ENCODE measurements at regions not wholly inside any gene's neighbourhood (a gene's known extent, or its start where the extent isn't known, plus 50 kb on each side); places are given as distances from the start of the nearest gene placed in this dataset.

- no peak for DNase-seq (ENCODE audit: low read depth)
Measured at GRCh38 chr13:40456397-40456953, 210.0 kb downstream of the FOXO1 start.

DNA sequence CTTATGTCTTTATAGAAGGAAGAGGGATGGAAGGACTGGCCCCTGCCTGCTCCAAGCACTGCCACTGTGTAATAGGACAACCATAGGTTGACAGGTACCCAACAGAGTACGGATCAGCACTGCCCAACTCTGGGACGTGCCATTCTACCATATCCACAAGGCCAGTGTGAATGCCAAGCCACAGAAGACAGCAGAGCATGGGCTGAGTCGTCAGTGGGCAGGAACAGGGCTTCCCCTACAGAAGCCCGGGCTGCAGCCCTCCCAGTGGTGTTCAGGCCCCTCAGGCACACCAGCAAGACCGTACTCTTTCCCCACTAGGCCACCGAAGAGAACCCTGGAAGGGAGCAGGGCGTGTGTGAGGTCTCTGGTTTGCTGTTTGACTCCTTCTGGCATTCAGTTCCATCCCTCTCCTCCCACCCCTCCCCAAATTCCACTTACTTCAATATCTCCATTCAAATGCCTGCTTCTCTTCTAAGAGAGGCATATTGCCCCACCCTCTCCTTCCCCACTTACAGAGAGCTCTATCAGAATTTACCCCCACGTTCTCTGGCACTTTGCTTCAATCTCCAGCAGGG, 209.4 kb downstream of the FOXO1 start:
- no peak for DNase-seq (ENCODE audit: low read depth)

DNA sequence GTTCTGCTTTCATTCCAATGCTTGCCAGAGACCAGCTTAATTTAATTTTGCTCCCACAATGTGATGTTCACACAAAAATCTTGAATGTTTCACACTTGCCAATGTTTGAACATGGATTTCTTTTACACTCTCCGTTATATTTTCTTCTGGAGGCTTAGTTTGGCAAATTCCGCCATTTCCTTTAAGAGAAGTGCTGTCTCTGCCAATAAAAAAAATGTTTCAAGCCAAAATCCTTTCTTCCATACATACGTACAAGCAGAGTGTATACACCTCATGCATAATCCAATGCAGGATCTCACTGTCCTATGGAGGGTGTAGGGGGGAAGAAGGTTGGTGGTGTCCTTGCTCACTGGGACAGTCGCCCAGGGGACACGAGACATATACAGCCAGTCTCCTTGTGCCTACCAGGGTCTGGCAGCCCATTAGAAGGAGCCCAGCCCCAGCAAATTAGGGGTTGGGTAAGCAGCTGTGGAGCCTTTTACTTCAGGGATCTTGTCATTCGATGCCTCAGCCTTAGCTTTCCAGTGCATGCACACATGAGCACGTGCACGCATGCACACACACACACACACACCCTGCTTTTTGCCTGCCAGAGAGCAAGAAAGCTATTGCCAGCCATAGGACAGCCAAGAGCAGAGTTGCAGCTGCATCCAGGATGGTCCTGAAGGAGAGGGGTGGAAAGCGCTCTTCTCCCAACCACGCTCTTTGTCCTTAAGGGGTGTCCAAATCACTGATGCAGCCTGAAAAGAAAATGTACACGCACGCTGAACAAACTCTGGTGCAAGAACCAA, 208.3 kb downstream of the FOXO1 start:
- no peak for DNase-seq (ENCODE audit: low read depth)

- no peak for DNase-seq (ENCODE audit: low read depth)
Measured at GRCh38 chr13:40458720-40458990, 207.8 kb downstream of the FOXO1 start.

DNA sequence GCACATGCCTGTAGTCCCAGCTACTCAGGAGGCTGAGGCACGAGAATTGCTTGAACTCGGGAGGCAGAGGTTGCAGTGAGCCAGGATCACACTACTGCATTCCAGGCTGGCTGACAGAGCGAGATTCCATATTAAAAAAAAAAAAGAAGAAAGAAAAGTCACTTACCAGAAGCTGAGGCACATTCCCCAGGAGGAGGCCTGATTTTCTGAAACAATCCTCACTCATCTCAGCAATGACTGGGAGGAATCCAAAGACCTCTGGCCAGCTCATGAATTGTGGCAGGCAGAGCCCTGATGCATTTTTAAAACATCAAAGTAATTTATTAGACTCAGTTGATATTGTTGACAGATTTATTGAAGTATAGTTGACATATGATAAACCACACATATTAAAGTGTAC, 206.3 kb downstream of the FOXO1 start:
- no peak for DNase-seq (ENCODE audit: low read depth)

DNA sequence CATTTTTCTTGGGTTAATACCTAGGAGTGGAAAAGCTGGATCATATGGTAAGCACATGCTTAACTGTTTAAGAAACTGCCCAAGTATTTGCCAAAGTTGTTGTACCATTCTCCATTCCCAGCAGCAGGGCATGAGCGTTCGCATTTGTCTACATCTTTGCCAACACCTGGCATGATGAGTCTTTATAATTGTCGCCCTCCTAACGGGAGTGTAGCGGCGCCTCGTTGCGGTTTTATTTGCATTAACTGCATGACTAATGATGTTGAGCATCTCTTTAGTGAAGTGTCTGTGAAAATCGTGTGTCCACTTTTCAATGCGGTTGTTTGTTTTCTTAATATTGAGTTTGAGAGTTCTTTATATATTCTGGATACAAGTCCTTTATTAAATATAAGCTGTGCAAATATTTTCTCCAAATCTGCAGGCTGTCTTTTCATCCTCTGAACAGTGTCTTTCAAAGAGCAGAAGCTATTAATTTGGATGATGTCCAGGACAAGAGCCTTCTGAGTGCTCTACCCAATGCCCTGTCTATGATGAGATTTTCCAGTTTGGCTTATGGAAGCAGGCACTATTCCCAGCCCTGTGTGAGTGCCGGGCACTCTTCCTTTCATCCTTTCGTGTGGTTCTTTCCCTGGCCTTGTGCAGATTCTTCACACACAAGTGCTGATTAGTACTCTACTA, 202.0 kb downstream of the FOXO1 start:
- DNase-seq (ENCODE audit: low read depth): no peak

DNA sequence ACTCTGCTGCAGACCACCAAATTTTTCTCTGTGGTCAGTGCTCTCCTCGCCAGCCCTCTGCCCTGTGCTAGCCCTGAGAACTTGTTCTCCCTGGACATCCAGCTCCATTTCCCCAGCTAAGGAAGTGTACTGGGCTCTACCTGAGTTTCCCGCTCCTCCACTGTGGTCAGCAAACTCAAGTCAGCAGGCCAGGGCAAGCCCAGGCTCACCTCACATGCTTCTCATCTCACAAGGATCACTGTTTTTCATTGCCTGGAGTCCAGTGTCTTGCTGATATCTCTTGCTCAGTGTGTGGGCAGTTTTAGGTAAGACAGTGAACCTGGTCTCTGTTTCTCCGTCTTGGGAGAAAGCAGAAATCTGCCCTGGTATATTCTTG, 201.4 kb downstream of the FOXO1 start:
- no peak for DNase-seq (ENCODE audit: low read depth)

DNA sequence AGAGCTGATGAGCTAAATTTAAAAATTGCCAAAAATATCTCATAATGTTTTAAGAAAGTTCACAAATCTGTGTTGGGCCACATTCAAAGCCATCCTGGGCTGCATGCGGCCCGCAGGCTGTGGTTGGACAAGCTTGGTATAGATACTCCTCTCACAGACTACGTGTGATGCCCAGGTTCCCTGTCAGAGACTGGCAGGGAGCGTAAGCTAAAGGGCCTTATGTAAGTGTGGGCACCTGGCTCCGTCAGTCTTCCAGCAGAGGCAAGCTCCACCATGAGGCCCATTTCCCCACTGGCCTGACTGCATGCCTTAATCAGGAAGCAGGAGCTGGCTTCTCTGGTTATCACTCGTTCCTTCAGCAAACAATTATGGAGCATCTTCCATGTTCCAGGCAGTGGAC, 200.2 kb downstream of the FOXO1 start:
- DNase-seq (ENCODE audit: low read depth): no peak

DNA sequence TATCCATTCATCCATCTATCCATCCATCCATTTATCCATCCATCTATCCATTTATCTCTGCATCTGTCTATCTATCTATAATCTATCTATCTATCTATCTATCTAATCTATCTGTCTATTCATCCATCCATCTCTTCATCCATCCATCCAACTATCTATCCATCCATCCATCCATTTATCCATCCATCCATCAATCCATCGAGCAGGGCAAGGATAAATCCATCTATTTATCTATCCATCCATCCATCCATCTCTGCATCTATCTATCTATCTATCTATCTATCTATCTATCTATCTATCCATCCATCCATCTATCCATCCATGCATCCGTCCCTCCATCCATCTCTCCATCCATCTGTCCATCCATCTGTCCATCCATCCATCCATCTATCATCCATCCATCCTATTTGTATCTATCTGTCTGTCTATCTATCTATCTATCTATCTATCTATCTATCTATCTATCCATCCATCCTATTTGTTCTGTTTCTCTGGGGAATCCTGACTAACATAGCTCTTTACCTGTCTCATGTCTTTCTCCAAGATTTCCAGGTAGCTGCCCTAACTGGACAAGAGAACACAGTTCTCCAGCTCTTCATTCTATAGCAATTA, 198.1 kb downstream of the FOXO1 start:
- no peak for DNase-seq (ENCODE audit: low read depth)

DNA sequence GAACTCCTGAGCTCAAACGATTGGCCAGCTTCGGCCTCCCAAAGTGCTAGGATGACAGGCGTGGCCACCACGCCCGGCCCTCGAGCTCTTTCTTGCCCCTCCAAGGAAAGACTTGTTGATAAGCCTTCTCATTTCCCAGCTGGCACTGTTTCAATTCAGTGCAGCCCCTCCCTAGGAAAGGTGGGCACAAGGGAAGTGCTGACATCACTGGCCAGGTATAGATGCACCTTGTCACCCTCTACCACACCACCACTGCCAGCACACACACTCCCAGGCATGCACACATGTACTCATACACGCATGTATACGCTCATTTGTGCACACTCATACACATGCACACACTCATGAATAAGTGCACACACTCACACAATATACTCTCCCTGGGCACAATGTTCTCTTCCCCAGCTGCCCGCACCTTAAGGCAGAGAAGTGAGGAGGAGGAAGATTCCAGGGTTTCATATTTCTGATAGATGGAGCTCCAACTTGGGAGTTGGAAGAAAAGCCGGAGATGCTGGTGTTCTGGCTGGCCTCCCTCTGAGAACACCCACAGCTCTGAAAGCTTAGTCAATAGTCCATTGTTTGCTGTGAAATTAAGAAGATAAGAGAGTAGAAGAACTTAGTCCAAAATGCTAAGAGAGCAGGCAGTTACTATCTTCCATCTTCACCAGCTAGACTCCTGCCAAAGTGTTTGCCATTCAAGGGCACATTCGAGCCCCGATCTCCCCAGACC, 196.7 kb downstream of the FOXO1 start:
- DNase-seq (ENCODE audit: low read depth): no peak

DNA sequence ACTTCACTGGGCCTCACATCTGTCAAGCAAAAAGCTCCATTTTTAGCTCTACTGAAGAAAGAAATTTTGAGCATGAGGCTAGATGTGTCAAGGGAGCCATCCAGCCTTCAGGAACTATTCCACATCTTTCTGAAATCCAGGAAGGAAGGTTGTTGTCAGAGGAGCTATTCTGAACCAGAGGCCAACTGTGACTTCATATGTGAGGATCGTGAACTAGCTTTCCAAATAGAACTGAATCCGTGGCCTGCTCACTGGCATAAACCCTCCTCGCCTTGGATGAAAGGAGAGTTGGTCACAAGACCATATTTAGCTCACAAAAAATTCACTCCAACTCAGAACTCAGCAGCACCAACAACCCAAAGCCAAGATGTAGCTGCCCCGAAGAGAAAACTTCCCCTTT, 195.8 kb downstream of the FOXO1 start:
- DNase-seq (ENCODE audit: low read depth): no peak

- no peak for DNase-seq (ENCODE audit: low read depth)
Measured at GRCh38 chr13:40471076-40471475, 195.4 kb downstream of the FOXO1 start.

GRCh38 chr13:40471911-40472310, 194.5 kb downstream of the FOXO1 start:
- DNase-seq (ENCODE audit: low read depth): no peak

DNA sequence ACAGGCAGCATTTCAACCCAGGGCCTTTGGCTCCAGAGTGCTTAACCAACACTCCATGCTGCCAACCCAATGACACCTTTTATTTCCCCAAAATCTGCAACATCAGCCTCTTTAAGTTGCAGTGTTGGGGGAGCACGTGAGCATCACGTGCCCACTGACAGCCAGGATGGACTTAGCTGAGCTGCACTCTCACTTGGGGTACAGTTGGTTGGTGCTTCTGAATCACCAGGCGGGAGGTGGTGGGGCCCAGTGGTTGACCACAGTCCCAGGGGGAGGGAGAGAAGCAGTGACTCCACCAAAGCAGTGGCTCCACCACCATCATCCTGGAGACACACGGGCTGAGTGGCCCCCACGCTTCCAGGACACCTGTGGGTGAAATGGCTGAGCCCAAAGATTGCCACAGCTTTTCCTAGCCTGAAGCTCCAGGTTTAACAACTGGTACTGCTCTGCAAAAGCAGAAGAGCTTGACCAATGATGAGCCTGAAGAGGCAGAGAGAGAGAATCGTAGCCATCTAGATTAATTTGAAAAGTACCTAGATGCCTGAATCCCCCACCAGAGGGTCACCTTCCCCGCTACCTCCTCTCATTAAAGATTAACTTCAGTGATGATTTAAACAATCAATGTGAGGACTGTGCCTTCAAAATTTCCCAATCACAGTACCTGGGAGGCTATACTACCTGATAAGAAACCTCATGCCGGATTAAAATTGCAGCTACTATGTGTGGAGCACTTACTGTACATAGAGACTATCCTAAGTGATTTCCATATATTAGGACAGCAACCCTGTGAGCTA, 193.8 kb downstream of the FOXO1 start:
- no peak for DNase-seq (ENCODE audit: low read depth)

- DNase-seq (ENCODE audit: low read depth): no peak
Measured at GRCh38 chr13:40475617-40476016, 190.8 kb downstream of the FOXO1 start.

GRCh38 chr13:40476175-40476958, 190.1 kb downstream of the FOXO1 start:
- peak; percentile 9 for DNase-seq (ENCODE audit: low read depth)

GRCh38 chr13:40477623-40478608, 188.5 kb downstream of the FOXO1 start:
- DNase-seq (ENCODE audit: low read depth): no peak

GRCh38 chr13:40478775-40479174, 187.7 kb downstream of the FOXO1 start:
- no peak for DNase-seq (ENCODE audit: low read depth)

DNA sequence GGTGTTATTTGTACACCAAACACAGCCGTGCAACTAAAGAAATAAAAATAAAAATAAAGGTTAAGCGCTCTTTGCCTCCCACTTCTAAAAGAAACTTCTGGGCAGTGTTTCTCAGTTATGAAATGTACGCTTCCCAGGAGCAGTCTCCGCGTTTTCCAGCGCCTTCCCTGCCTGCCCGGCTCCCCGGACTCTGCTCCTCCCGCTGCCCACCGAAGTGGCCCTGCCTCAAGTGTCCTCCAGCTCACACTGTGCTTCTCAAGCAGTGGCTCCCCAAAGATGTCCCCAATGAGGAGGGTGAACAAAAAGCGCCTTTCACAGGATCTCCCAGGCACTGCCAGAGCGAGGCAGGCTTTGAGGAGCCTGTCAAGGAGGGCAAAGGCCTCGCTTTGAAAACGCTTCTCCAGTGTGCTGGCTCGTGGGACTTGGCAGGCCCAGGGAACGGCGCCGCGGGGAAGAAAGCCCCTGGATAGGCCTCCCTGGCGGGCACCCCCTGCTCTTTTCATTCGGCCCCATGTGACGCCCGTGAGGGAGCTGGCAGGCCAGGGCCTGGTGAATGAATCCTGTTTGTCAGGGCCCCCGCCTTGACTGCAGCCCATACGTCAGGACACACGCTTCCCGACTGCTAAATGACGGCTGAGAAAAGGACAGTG, 187.1 kb downstream of the FOXO1 start:
- no peak for DNase-seq (ENCODE audit: low read depth)
